CD4-positive, alpha-beta T cell (primary cell): ENCODE measurements at regions not wholly inside any gene's neighbourhood (a gene's known extent, or its start where the extent isn't known, plus 50 kb on each side); places are given as distances from the start of the nearest gene placed in this dataset.

Source experiments
- ATAC-seq: fragments of 200-7000 bp; cut with Tn5 transposase; one replicate; pipeline ENCODE4 v1.10.0; 2022; ENCODE audit warnings: mild to moderate bottlenecking; ENCODE audit not compliant: poor library complexity
- CTCF ChIA-PET: fragments of 350-600 bp; sonication (Branson Sonifier 250); formaldehyde crosslinking; loops from one replicate; lab custom pipeline; 2021; ENCODE audit warnings: antibody characterized with exemption, inconsistent platforms; lab: Charles Lee
- POLR2A ChIA-PET: fragments of 350-600 bp; sonication (Branson Sonifier 250); formaldehyde crosslinking; loops from one replicate; lab custom pipeline; 2021; ENCODE audit warnings: antibody characterized with exemption, inconsistent platforms; lab: Charles Lee
- DNase-seq, 14 experiments: peaks; one replicate each; pipeline ENCODE4 v3.0.0-alpha.2; 2013 to 2020; ENCODE audit warnings: mixed read lengths in 2 of 14
- H3K27ac ChIP-seq, 2 donors: one replicate each; pipeline versions ENCODE4 v1.5.1 to v1.7.0; 2013; ENCODE audit warnings: low read length in 2 of 2, low read depth in 1 of 2, mild to moderate bottlenecking in 1 of 2
- H3K27me3 ChIP-seq, 2 experiments: 1 replicate in 1 of 2; 2 replicates in 1 of 2; pipeline versions ENCODE4 v1.6.1 to v1.7.0; 2013; ENCODE audit warnings: low read length in 2 of 2, control low read depth in 1 of 2, mild to moderate bottlenecking in 1 of 2, moderate library complexity in 1 of 2; ENCODE audit not compliant: insufficient read depth in 2 of 2, control insufficient read depth in 1 of 2
- H3K36me3 ChIP-seq: one replicate; pipeline ENCODE4 v1.6.1; 2013; ENCODE audit warnings: low read length, control low read depth; ENCODE audit not compliant: insufficient read depth
- H3K4me1 ChIP-seq: one replicate; pipeline ENCODE4 v1.6.1; 2013; ENCODE audit warnings: low read length, control low read depth; ENCODE audit not compliant: insufficient read depth
- H3K4me3 ChIP-seq: one replicate; pipeline ENCODE4 v1.5.1; 2013; ENCODE audit warnings: mild to moderate bottlenecking, low read length, moderate library complexity
- H3K9me3 ChIP-seq, 2 experiments: 1 replicate in 1 of 2; 2 replicates in 1 of 2; pipeline versions ENCODE4 v1.6.1 to v1.7.0; 2013; ENCODE audit warnings: low read length in 2 of 2, mild to moderate bottlenecking in 2 of 2, control low read depth in 1 of 2, moderate library complexity in 1 of 2; ENCODE audit not compliant: control insufficient read depth in 1 of 2, insufficient read depth in 1 of 2
- H3K27ac Mint-ChIP-seq: one replicate; pipeline ENCODE4 v1.8.0; 2020; ENCODE audit warnings: mixed read lengths
- H3K27me3 Mint-ChIP-seq: one replicate; pipeline ENCODE4 v1.8.0; 2021; ENCODE audit warnings: mixed read lengths
- H3K36me3 Mint-ChIP-seq: one replicate; pipeline ENCODE4 v1.8.0; 2021; ENCODE audit warnings: low read depth, mixed read lengths
- H3K4me1 Mint-ChIP-seq: one replicate; pipeline ENCODE4 v1.8.0; 2021; ENCODE audit warnings: low read depth, mixed read lengths
- H3K4me3 Mint-ChIP-seq: one replicate; pipeline ENCODE4 v1.8.0; 2020; ENCODE audit warnings: mild to moderate bottlenecking, mixed read lengths
- H3K9me3 Mint-ChIP-seq: one replicate; pipeline ENCODE4 v1.8.0; 2020; ENCODE audit warnings: mixed read lengths
- CTCF ChIP-seq: fragments of 200-600 bp; IDR thresholded peaks from one replicate; pipeline ENCODE4 v1.8.0; 2022; ENCODE audit warnings: antibody characterized with exemption, mild to moderate bottlenecking
- intact Hi-C, 2 experiments: fragments of 100-400 bp; cut with DNase I in 1 of 2; cut with micrococcal nuclease in 1 of 2; formaldehyde crosslinking; loops; one replicate each; pipeline versions ENCODE4 v1.15.1 to v1.9.0; 2023 to 2025; cut with DNase I, micrococcal nuclease

DNA sequence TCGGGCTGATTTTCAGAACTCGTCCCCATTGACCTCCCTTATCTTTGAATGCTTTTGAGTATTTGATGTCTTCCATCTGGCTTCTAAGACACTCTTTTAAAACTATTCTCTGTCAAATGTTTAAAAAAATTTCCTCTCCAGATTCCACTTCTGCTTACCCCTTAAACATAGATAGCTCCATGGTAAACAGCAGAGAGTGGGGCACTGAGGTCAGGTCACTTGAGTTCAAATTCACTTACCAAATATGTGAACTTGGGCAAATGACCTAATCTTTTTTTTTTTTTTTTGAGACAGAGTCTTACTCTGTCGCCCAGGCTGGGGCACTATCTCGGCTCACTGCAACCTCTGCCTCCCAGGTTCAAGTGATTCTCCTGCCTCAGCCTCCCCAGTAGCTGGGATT is 126.8 kb upstream of the CPSF6 start:
- TF ChIP-seq CTCF: no peak
- CTCF ChIA-PET: no interaction called here
- POLR2A ChIA-PET: no interaction called here

DNA sequence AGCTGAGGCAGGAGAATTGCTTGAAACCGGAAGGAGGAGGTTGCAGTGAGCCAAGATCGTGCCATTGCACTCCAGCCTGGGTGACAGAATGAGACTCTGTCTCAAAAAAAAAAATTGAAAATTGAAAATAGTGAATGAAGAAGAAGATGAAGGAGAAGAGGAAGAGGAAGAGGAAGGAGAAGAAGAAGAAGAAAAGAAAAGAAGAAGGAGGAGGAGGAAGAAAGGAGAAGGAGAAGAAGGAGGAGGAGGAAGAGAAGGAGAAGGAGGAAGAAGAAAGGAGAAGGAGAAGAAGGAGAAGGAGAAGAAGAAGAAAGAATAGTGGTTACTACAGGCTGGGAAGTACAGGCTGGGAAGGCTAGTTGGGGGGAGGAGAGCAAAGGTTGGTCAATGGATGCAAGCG is 124.3 kb upstream of the CPSF6 start:
- intact Hi-C loops: no loop called here
- ATAC-seq (no peak), DNase-seq (no peak)
- POLR2A ChIA-PET: no interaction called here
- Histone ChIP-seq H3K36me3 (no peaks in the 10 kb centered on the region), H3K4me1 (no peaks in the 10 kb centered on the region), H3K9me3 (no peaks in the 10 kb centered on the region), H3K4me3 (no peak overlapping the region), H3K27ac (no peak overlapping the region), H3K27me3 (no peaks in the 10 kb centered on the region)
- no peaks in the 10 kb centered on the region for H3K4me1 Mint-ChIP-seq
- H3K36me3 Mint-ChIP-seq: no peaks in the 10 kb centered on the region
- no peak overlapping the region for H3K27ac Mint-ChIP-seq
- H3K27me3 Mint-ChIP-seq: peaks cover 4% of the 10 kb centered on the region
- no peak for TF ChIP-seq CTCF
- H3K9me3 Mint-ChIP-seq: no peaks in the 10 kb centered on the region
- CTCF ChIA-PET: no interaction called here
- H3K4me3 Mint-ChIP-seq: no peak overlapping the region

More for the DNA sequence above, 126.8 kb upstream of the CPSF6 start:
- Mint-ChIP-seq H3K9me3 (no peaks in the 10 kb centered on the region), H3K27me3 (peaks cover 4% of the 10 kb centered on the region), H3K36me3 (no peaks in the 10 kb centered on the region), H3K4me1 (no peaks in the 10 kb centered on the region), H3K27ac (no peak overlapping the region), H3K4me3 (no peak overlapping the region)
- Histone ChIP-seq H3K27ac (no peak overlapping the region), H3K9me3 (no peaks in the 10 kb centered on the region), H3K4me3 (no peak overlapping the region), H3K27me3 (no peaks in the 10 kb centered on the region), H3K4me1 (no peaks in the 10 kb centered on the region), H3K36me3 (no peaks in the 10 kb centered on the region)
- DNase-seq: no peak
- no peak for ATAC-seq
- intact Hi-C loops: no loop called here

DNA sequence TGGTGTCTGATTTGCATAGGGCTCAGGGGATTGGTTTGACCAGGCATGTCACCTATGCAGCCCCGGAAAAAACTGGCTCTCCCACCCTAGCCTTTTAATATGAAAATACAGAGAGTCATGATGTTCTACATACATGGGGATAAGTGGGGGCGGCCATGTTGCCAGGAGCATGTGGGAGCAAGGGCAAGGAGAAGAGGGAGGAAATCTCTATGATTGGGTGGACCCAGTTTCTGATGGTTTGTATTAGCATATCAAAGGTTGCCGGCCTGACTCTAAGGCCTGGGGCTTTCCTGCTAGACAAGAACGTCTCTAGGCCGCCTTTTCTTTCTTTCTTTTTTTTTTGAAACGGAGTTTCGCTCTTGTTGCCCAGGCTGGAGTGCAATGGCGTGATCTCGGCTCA is 123.4 kb upstream of the CPSF6 start:
- H3K36me3 Mint-ChIP-seq: no peaks in the 10 kb centered on the region
- Histone ChIP-seq H3K9me3 (no peaks in the 10 kb centered on the region), H3K27ac (no peak overlapping the region), H3K36me3 (no peaks in the 10 kb centered on the region), H3K27me3 (no peaks in the 10 kb centered on the region), H3K4me3 (no peak overlapping the region), H3K4me1 (no peaks in the 10 kb centered on the region)
- ChIA-PET CTCF (no interaction called here), POLR2A (no interaction called here)
- ATAC-seq (no peak), DNase-seq (no peak)
- intact Hi-C loops: no loop called here
- no peak overlapping the region for H3K4me3 Mint-ChIP-seq
- peaks cover 4% of the 10 kb centered on the region for H3K27me3 Mint-ChIP-seq
- no peaks in the 10 kb centered on the region for H3K4me1 Mint-ChIP-seq
- no peaks in the 10 kb centered on the region for H3K9me3 Mint-ChIP-seq
- no peak overlapping the region for H3K27ac Mint-ChIP-seq
- no peak for TF ChIP-seq CTCF
